ENCODE measurements at regions not wholly inside any gene's neighbourhood (a gene's known extent, or its start where the extent isn't known, plus 50 kb on each side); places are given as distances from the start of the nearest gene placed in this dataset.

GRCh38 chr18:1422634-1423033 lies 518.0 kb downstream of the ADCYAP1 start:
- ChIA-PET CTCF (no interaction called here), RAD21 (ENCODE audit: low non-redundant PET in 1 of 2, low total read pairs in 2 of 2, uncharacterized antibody in 2 of 2, unreplicated experiment in 2 of 2) (no interaction called here), POLR2A (no interaction called here)
- H2AFZ ChIP-seq (ENCODE audit: low read depth, low read length, poor library complexity, severe bottlenecking): no peak overlapping the region
- BruUV-seq (replicated peaks): no TSS peak
- DNase-seq (ENCODE audit: low read depth, low spot score) (no peak), ATAC-seq (no peak)
- H3K27me3 ChIP-seq (ENCODE audit: insufficient read depth, low read length): peaks cover 8% of the 10 kb centered on the region; the same call in 1 of the 2 replicates
- intact Hi-C loops (cut with micrococcal nuclease): no loop called here
- H3K27ac ChIP-seq (ENCODE audit: low read depth, low read length): no peak overlapping the region
- no peak for TF ChIP-seq EZH2 (IDR thresholded peaks at IDR 0.05)
- no peak for TF ChIP-seq POLR2AphosphoS5 (IDR thresholded peaks at IDR 0.05; ENCODE audit: low read depth, low read length)
- no peak for TF ChIP-seq SIN3A (IDR thresholded peaks at IDR 0.05; ENCODE audit: low read depth)
- TF ChIP-seq ELF1 (IDR thresholded peaks at IDR 0.05; ENCODE audit: borderline replicate concordance, low read depth): no peak
- no peak for TF ChIP-seq ZNF274 (IDR thresholded peaks at IDR 0.05; ENCODE audit: low read depth, low read length)
- TF ChIP-seq SP1 (IDR thresholded peaks at IDR 0.05; ENCODE audit: low read depth): no peak
- no peaks in the 10 kb centered on the region for H4K20me1 ChIP-seq (ENCODE audit: insufficient read depth)
- no peaks in the 10 kb centered on the region for H3K79me2 ChIP-seq (ENCODE audit: insufficient read depth, low read length)
- H3K4me2 ChIP-seq (ENCODE audit: low read length): no peak overlapping the region
- no peaks in the 10 kb centered on the region for H3K4me1 ChIP-seq (ENCODE audit: control insufficient read depth in 1 of 2, insufficient read depth in 2 of 2, low read length in 2 of 2)
- H3K36me3 ChIP-seq (ENCODE audit: control insufficient read depth in 1 of 2, insufficient read depth in 2 of 2, low read length in 2 of 2): no peaks in the 10 kb centered on the region; a peak in 1 of 4 replicates
- no peak overlapping the region for H3K9ac ChIP-seq (ENCODE audit: low read length)
- no peaks in the 10 kb centered on the region for H3K9me3 ChIP-seq (ENCODE audit: control insufficient read depth in 1 of 2, insufficient read depth in 1 of 2, low read depth in 1 of 2, low read length in 2 of 2)
- no peaks in the 10 kb centered on the region for H3K9me2 ChIP-seq (ENCODE audit: insufficient read depth)
- no peak overlapping the region for H3K4me3 ChIP-seq (replicated peaks in 1 of 2; ENCODE audit: low read depth in 1 of 2, low read length in 2 of 2)

DNA sequence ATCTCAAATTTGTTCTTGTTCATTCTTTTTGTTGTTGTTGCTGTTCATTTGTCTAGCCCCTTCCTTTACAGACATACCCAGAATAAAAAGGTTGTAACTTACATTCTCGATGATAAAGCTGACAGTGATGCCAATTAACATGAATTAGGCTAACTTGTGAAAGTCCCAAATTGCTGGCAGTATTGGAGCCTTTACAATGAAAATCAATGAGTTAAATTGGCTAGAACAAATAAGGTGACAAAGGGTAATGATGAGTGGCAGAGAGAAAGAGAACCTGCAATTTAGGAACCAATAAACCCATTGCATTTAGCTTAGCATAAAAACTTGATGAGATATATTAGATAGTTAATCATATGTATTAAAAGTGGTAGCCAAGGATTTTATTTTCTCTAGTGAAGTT lies 521.0 kb downstream of the ADCYAP1 start:
- H4K20me1 ChIP-seq (ENCODE audit: insufficient read depth): no peaks in the 10 kb centered on the region
- H2AFZ ChIP-seq (ENCODE audit: low read depth, low read length, poor library complexity, severe bottlenecking): no peak overlapping the region
- no peaks in the 10 kb centered on the region for H3K9me3 ChIP-seq (ENCODE audit: control insufficient read depth in 1 of 2, insufficient read depth in 1 of 2, low read depth in 1 of 2, low read length in 2 of 2)
- DNase-seq (ENCODE audit: low read depth, low spot score): no peak
- TF ChIP-seq SIN3A (IDR thresholded peaks at IDR 0.05; ENCODE audit: low read depth): no peak
- TF ChIP-seq YY1 (IDR thresholded peaks at IDR 0.05; ENCODE audit: extremely low read depth, insufficient replicate concordance, low read depth, low read length): no peak
- TF ChIP-seq EGR1 (IDR thresholded peaks at IDR 0.05; ENCODE audit: low read depth): no peak
- no peak for TF ChIP-seq CBX3 (IDR thresholded peaks at IDR 0.05; ENCODE audit: low read depth)
- no peak for TF ChIP-seq ZBTB33 (IDR thresholded peaks at IDR 0.05; ENCODE audit: extremely low read depth, insufficient replicate concordance, low read length)
- no peak for TF ChIP-seq ATF3 (IDR thresholded peaks at IDR 0.05)
- no peak for TF ChIP-seq CEBPB (IDR thresholded peaks at IDR 0.05; ENCODE audit: low read depth)
- TF ChIP-seq CTCF (IDR thresholded peaks at IDR 0.05 in 2 of 3, conservative IDR thresholded peaks at IDR 0.05 in 1 of 3; ENCODE audit: borderline replicate concordance in 1 of 3, insufficient read depth in 1 of 3, low read depth in 2 of 3, low read length in 2 of 3): no peak
- no peak for TF ChIP-seq SP1 (IDR thresholded peaks at IDR 0.05; ENCODE audit: low read depth)
- TF ChIP-seq JUND (IDR thresholded peaks at IDR 0.05): no peak
- POLR2A ChIA-PET: no interaction called here
- H3K9ac ChIP-seq (ENCODE audit: low read length): no peak overlapping the region
- H3K4me1 ChIP-seq (ENCODE audit: control insufficient read depth in 1 of 2, insufficient read depth in 2 of 2, low read length in 2 of 2): no peaks in the 10 kb centered on the region
- H3K79me2 ChIP-seq (ENCODE audit: insufficient read depth, low read length): no peaks in the 10 kb centered on the region
- H3K36me3 ChIP-seq (ENCODE audit: control insufficient read depth in 1 of 2, insufficient read depth in 2 of 2, low read length in 2 of 2): no peaks in the 10 kb centered on the region; a peak in 1 of 4 replicates
- CTCF ChIA-PET: no interaction called here
- peaks cover 13% of the 10 kb centered on the region; the same call in 1 of the 2 replicates for H3K27me3 ChIP-seq (ENCODE audit: insufficient read depth, low read length)
- H3K27ac ChIP-seq (ENCODE audit: low read depth, low read length): no peak overlapping the region
- no peak for ATAC-seq
- no peak overlapping the region for H3K4me2 ChIP-seq (ENCODE audit: low read length)
- no peak overlapping the region for H3K4me3 ChIP-seq (replicated peaks in 1 of 2; ENCODE audit: low read depth in 1 of 2, low read length in 2 of 2)
- intact Hi-C loops (cut with micrococcal nuclease): no loop called here
- no peaks in the 10 kb centered on the region for H3K9me2 ChIP-seq (ENCODE audit: insufficient read depth)
- RAD21 ChIA-PET (ENCODE audit: low non-redundant PET in 1 of 2, low total read pairs in 2 of 2, uncharacterized antibody in 2 of 2, unreplicated experiment in 2 of 2): no interaction called here
- no TSS peak for BruUV-seq (replicated peaks)
